Stimulated activated CD8-positive, alpha-beta memory T cell treated with anti-CD3 and anti-CD28 coated beads, Interleukin-12 subunit alpha, Interleukin-12 subunit beta, amount 100 ng/mL, for 24 hours (primary cell): ENCODE measurements at regions not wholly inside any gene's neighbourhood (a gene's known extent, or its start where the extent isn't known, plus 50 kb on each side); places are given as distances from the start of the nearest gene placed in this dataset.

Experiments used
- DNase-seq: peaks from one replicate; pipeline ENCODE4 v3.0.0-alpha.2; 2020; ENCODE audit errors: extremely low read depth

- DNase-seq: no peak
Observed at GRCh38 chr10:128802062-128802461, 665.0 kb upstream of the MGMT start.

DNA sequence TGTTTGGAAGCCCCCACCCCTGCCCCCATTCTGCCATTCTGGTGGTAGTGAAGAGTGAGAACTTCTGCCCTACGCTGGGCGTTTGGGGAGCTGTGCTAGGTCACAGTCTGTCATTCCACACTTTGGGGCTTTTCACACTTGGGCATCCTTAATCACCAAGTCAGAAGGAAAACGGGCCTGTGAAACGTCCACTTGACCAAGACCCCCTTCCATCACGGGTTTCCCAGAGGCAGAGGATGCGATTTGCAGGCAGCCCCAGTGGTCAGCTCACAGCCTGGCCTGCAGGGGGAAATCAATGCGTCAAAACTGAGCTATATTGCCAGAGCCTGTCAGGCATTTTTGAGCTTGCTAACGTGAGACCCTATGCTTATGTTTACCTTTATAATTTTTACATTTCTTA is 663.3 kb upstream of the MGMT start:
- no peak for DNase-seq

- DNase-seq: no peak
Observed at GRCh38 chr10:128804411-128804810, 662.6 kb upstream of the MGMT start.

DNA sequence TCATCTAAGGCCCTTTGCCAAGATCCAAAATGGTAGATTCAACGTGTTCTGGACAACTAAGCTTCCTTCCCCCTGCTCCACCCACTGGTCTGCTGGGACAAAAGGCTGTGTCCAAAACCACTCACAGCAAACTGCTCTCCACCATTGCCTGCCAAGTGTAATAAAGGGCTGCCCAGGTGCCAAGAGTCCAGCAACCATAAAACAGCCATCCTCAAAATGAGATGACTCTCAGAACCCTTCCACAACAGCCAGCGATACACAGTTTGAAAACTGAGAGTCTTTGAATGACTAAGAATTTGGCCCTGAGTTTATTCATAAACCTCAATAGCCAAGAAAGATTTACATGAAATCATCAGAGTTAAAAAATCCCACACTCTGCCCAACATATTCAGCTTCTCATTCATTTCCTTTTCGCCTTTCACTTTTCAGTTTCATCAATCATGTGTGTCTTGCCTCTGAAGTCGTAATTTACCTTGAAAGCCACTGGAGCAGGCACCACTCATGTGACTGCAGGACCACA is 658.1 kb upstream of the MGMT start:
- no peak for DNase-seq

DNA sequence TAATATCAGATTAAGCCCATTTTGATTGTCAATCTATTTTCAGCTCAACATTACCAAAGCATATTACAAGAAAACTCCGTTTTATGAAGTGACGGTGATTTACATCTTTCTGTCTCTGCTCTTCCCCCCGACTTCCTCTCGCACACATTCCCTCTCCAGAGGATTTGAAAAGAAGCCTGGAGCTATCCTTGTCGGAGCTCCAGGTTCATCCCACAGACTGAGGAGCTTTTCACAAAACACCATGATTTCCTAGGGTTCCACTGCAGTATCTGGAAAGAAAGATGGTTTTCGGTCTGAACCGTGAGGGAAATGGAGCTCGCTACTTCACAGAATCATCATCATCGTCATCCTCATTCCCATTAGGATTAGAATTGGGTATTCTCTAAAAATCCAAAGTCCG is 655.5 kb upstream of the MGMT start:
- DNase-seq: no peak

DNA sequence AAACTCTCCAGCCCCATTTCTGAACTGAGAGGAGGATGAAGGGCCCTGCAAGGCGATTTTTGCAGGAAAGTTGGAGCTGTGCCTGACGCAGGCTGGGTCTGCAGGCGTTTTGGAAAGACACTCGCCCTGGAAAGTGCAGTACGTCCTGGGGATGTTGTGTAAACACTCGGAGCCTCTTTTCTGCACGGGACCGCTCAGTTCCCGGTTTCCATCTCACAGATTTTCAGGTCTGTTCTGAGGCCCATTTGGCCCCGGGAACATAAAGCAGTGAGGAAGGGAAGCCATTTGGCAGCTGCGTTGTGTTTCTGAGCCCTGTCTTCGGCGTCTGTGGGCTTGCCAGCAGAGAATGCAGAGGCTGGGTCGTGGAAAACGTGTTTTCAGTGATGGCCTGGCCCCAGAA is 655.0 kb upstream of the MGMT start:
- DNase-seq: no peak

- no peak for DNase-seq
Observed at GRCh38 chr10:128813574-128813973, 653.5 kb upstream of the MGMT start.

DNA sequence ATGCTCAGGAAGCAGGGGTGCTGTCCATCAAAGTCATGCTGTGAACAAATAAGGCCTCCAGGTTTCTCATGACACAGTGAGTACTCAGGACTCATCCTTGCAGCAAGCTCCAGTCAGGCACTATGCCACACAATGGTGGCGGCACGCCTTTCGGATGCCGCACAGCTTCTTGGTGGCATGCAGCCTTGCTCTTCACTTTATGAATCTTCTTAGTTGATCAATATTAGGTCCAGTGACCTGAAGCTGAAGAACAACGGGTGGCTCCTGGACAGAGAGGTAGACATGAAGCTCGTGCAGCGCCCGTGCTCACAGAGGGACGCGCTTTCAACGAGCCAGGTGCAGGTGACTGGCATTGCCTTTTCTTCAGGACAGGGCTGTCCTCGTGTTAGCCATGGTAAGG is 653.0 kb upstream of the MGMT start:
- DNase-seq: no peak

GRCh38 chr10:128814782-128815181 is 652.3 kb upstream of the MGMT start:
- no peak for DNase-seq

- DNase-seq: no peak
Observed at GRCh38 chr10:128816726-128817125, 650.3 kb upstream of the MGMT start.

GRCh38 chr10:128817636-128818035 is 649.4 kb upstream of the MGMT start:
- DNase-seq: no peak

DNA sequence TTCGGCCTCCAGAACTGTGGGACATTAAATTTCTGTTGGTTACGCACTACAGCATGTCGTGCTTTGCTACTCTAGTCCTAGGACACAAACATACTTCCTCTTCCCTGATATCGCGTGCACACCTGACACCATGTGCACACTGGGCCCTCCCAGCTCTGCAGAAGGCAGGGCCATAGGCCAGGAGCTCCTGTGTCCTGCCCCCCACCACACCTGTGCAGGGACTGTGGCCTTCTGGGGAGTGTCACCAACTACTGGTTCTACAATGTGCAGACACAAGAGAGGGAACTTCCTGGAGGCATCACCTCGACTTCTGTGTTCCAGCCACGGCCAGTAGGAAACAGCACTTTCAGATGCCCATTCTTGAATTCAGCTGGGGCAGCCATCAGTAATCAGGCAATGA is 646.4 kb upstream of the MGMT start:
- no peak for DNase-seq

DNA sequence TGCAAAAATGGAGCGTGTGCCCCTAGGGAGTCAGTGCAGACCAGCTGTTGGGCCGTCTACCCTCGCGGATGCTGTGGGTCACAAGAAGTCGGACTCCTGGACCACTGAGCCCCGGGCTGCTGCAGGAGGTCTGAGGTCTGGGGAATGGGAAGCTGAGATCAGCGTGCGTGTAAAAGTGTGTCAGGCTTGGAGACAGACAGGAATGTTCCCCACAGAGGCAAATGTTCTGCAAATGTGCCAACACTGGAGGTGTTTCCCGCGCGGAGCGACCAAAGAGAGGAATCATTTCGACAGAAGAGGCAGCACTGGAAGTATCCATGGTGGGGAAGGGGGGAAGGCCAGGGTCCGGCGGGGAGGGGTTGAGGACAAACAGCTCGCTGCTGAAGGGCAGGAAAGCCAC is 643.8 kb upstream of the MGMT start:
- no peak for DNase-seq

- DNase-seq: no peak
Observed at GRCh38 chr10:128825626-128826025, 641.4 kb upstream of the MGMT start.

DNA sequence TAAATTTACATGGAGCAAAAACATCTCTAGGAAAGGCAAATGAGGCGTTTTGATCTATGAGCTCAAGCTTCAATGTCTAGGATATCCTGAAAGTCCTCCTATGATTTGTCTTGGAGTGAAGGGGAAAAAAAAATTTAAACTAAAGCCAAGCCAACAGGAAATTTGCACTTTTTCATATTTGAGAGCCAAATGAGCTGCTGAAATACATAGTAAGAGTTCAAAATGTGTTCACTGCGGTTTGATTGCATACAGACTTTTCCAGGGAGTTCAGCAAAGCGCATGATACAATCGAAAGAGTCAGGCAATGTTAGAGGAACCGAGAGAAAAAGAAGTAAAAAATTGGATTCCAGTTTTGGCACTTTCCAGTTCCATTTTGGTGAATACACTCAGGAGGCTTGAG is 633.4 kb upstream of the MGMT start:
- no peak for DNase-seq

GRCh38 chr10:128835361-128835760 is 631.7 kb upstream of the MGMT start:
- no peak for DNase-seq

DNA sequence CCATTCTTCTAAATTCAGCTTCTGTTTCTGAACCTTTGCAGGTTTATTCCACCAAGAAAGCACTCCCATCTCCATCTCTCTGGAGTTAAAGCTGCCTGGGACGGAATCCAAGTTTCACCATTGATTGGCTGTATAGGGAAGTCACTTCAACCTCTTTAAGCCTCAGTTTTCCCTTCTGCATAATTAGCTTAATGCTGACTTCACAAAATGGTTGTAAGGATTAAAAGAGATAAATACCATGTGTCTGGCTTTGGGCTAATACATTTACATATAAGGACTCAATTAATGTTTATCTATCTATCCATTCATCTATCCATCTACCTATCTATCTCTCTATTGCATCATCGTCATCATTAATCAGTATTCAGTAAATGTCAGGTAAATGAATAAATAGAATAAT is 629.6 kb upstream of the MGMT start:
- no peak for DNase-seq

DNA sequence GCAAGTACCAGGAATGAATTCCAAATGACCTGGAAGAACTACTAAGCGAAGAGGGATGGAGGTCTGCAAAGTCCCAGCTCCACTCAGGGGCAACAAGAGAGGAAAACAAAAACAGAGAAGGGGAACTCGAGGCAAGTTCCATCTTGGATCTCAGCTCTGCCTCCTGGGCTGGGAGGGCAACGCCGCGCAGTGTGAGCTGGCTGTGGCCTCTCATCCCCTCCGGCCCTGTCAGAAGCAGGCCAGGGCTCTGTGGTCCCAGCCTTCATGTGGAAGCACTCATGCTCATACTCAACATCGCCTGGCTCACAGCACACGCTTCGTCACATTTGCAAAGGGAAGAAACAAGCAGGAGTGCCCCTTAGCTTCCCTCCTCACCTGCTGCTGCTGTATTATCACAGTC is 627.9 kb upstream of the MGMT start:
- DNase-seq: no peak

DNA sequence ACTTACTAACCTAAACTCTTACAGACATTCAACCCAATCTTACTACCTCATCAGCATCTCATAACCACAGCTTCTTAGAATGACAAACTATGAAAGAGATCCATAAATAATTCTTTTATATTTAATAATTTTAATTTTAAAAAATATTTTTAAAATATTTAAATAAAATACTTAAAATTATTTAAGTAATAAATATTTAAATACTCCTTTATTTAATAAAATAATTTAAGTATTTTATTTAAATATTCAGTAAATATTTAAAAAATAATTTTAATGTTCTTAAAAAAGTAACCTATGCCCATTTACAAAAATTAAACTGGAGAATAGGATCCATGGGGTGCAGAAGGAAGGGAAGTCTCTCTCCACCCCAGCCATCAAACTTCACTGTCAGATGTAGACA is 627.3 kb upstream of the MGMT start:
- DNase-seq: no peak

DNA sequence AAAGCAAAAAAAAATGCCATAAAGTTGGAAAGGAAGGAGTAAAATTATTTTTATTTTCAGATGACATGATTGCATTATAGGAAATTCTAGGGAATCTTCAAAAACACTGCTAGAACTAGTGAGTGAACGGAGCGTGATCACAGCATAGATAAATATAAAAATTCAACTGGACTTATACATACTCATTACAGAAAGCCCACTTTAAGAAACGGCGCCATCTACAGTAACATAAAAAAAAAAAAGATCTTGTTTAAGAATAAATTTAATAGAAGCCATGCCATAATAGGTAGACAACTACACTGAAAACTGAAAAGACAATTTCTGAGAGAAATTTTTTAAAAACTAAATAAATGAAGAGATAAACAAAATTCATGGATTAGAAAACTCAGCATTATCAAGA is 623.1 kb upstream of the MGMT start:
- no peak for DNase-seq

DNA sequence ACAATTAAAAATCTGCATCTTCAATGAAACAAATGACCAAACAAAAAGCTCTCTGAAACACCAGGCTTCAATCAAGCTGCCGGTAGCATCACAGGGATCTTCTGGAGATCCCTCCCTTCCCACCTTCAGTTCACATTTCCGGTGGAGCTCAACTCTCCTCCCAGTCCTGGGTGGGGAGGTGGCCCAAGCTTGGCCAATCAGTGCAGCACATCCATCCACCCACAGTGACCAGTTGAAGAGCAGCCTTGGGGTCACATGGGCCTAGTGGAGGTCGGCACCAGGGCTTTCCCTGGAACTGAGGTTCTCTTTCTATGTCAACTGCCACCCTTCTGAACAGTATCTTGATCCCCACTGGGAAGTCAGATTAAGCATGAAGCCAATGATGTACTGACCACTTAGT is 620.1 kb upstream of the MGMT start:
- DNase-seq: no peak

GRCh38 chr10:128848810-128849209 is 618.2 kb upstream of the MGMT start:
- DNase-seq: no peak

- DNase-seq: no peak
Observed at GRCh38 chr10:128850647-128851046, 616.4 kb upstream of the MGMT start.

DNA sequence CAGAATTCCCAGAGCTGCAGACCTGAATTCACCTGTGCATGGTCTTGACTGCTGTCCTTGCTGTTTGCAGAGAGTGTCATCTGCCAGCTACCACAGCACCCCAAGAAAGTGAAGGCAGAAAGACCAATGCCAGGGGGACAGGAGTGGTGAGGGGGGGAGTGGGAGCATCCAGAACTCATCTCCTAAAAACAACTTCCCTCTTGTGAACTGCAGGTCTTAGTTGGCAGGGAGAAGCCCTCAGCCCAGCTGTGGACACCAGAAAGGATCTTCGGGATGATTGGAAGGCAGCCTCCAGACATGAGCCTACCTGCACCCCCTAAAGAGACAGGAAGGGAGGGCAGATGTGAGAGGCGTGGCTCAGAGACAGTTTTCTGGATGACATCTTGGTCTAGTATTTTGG is 615.8 kb upstream of the MGMT start:
- no peak for DNase-seq

DNA sequence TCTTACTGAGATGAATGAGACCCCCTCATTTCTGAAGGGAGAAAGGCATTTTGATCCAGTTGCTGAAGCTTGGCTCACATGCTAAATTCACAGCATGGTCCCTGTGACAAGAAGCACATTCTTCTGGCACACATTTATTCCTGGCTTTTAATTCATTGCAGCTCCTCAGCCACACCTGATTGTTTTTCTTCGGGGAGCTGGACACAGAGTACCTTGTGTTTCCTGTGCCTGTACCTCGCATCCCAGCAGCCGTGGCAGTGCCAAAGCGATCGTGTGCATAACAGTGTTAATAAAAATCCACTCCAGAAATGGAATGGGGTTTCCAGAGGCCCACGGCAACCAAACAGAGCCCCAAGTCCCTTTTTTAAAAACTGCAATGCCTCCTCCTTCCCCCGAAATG is 615.3 kb upstream of the MGMT start:
- no peak for DNase-seq
